Stimulated activated naive CD8-positive, alpha-beta T cell treated with anti-CD3 and anti-CD28 coated beads, Interleukin-15, amount 100 ng/mL, for 72 hours (primary cell): ENCODE measurements at regions not wholly inside any gene's neighbourhood (a gene's known extent, or its start where the extent isn't known, plus 50 kb on each side); places are given as distances from the start of the nearest gene placed in this dataset.

ENCODE experiments used
- ATAC-seq: fragments of 150-1000 bp; cut with Tn5 transposase; 2 replicates; pipeline ENCODE4 v1.10.0; 2021; ENCODE audit warnings: mild to moderate bottlenecking, moderate library complexity
- DNase-seq, 2 donors: peaks; one replicate each; pipeline ENCODE4 v3.0.0; 2021 to 2022
- H3K27ac Mint-ChIP-seq, 2 donors: one replicate each; pipeline ENCODE4 v1.8.0; 2022; ENCODE audit warnings: mild to moderate bottlenecking in 2 of 2, mixed read lengths in 2 of 2, moderate library complexity in 2 of 2
- H3K27me3 Mint-ChIP-seq: one replicate; pipeline ENCODE4 v1.8.0; 2022; ENCODE audit warnings: mixed read lengths
- H3K4me1 Mint-ChIP-seq: one replicate; pipeline ENCODE4 v1.8.0; 2022; ENCODE audit warnings: mild to moderate bottlenecking, mixed read lengths
- H3K4me3 Mint-ChIP-seq, 2 donors: one replicate each; pipeline ENCODE4 v1.8.0; 2022; ENCODE audit warnings: mild to moderate bottlenecking in 2 of 2, mixed read lengths in 2 of 2, moderate library complexity in 1 of 2
- H3K9me3 Mint-ChIP-seq, 2 donors: one replicate each; pipeline ENCODE4 v1.8.0; 2022; ENCODE audit warnings: mixed read lengths in 2 of 2

DNA sequence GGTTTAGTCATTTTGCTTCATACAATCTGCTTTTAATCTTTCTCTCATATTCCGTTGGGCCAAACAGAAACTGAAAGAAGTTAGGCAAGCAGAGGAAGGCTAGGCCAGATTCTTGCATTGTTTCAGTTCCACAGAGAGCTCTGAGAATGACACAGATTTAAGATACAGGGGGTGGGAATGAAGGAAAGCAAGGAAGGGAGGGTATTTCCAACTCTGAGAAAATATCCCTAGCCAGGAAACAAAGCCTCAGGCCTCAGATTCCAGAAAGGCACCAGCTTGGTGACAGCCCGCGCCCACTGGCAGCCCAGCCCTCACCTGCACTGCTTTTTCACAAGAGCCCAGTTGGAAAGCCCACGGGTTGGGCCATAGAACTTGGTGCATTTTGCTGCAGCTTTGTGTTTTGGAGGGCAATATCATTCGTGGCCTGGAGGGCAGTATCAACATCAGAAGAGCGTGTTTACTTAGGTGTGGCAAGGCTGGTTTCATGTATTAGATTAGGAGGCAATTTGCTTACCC is 63.5 kb downstream of the ENC1 start:
- H3K4me1 Mint-ChIP-seq, result peaks cover 38% of the 10 kb centered on the region
- DNase-seq (peak in 1 of 2 donors; percentile 7), ATAC-seq (no peak)
- no peaks in the 10 kb centered on the region for H3K9me3 Mint-ChIP-seq
- H3K27ac Mint-ChIP-seq, result peak overlapping the region in 1 of 2 donors; percentile 54
- peaks cover under 1% of the 10 kb centered on the region for H3K27me3 Mint-ChIP-seq
- peak overlapping the region; percentile 8 to 34 for H3K4me3 Mint-ChIP-seq

DNA sequence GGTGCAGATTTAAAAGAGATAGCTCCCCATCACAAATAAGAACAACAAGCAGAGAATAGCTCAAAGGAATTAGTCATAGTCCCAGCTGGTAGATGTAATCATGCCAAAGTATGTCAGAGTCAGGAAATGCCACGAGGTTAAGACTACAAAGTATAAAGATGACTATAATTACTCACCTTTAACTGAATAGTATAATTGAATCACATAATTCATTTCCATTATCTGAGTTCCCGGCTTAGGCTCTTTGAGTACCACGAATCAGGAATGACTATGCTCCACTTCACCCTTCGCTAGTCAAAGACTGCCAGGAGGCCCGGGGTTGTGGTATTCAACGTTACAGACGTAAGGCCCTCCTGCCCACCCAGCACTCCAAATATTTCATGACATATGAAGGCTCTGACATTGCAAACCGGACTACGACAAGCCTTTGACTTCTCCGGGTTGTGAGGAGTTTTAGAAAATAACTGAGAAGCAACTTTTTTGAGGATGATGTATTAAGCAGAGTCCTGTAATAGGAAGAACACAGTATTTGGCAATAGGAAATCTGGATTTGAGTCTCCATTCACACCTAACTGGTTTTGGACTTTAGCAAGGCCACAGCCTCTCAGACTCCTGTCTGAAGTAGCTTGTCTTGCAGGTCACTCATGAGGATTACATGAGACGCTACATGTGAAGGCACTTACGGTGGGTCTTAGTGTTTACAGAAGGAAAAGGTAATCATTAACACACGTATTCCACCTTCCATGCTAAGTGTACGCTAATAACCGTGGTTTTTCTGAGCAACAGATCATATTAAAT is 64.6 kb downstream of the ENC1 start:
- H3K27ac Mint-ChIP-seq, result peak overlapping the region; percentile 80 to 83
- ATAC-seq (peak; percentile 58), DNase-seq (no peak)
- H3K4me1 Mint-ChIP-seq, result peaks cover 38% of the 10 kb centered on the region
- H3K27me3 Mint-ChIP-seq, result peaks cover 6% of the 10 kb centered on the region
- peak overlapping the region; percentile 26 to 30 for H3K4me3 Mint-ChIP-seq
- peaks cover 3 to 5% of the 10 kb centered on the region in 2 donors for H3K9me3 Mint-ChIP-seq

DNA sequence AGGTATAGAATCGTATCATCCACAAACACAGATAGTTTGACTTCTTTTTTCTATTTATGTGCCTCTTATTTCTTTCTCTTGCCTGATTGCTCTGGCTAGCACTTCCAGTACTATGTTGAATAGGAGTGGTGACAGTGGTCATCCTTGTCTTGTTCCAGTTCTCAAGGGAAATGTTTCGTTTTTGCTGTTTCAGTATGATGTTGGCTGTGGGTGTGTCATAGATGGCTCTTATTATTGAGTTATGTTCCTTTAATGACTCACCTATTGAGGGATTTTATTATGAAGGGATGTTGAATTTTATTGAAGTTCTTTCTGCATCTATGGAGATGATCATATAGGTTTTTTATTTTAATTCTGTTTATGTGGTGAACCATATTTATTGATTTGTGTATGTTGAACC is 70.3 kb downstream of the ENC1 start:
- Mint-ChIP-seq H3K9me3 (peaks cover 13 to 20% of the 10 kb centered on the region in 2 donors), H3K4me3 (no peak overlapping the region), H3K4me1 (peaks cover 8% of the 10 kb centered on the region), H3K27ac (no peak overlapping the region), H3K27me3 (peaks cover 6% of the 10 kb centered on the region)
- DNase-seq (no peak), ATAC-seq (peak; percentile 48)

DNA sequence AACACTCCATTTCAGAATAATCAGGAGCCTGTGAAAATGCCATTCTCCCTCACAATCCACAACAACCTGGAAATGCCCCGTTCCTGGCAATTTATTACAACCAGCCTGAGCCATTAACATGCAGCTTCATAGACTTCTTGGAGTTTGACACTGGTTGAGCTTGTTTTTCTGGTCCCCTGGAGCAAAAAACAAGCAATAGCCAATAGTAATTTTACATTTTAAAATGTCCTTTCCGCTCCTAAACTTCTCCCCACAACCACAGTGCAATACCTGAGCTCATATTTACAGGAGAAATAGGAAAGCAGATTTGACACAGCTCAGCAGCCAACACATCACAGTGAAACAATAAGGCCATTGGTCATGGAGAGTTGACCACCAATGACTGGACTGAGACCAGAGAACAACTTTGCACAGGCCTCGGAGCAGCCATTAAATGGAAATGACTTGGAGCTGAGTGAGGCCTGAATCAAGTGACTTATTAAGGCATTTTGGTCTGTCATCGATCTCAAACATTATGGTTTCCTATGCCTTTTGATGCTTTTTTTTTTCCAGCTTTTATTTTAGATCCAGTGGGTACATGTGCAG is 73.0 kb downstream of the ENC1 start:
- Mint-ChIP-seq H3K4me1 (peaks cover 8% of the 10 kb centered on the region), H3K27me3 (peaks cover 6% of the 10 kb centered on the region), H3K4me3 (no peak overlapping the region), H3K9me3 (peaks cover 13 to 20% of the 10 kb centered on the region in 2 donors), H3K27ac (no peak overlapping the region)
- DNase-seq (no peak), ATAC-seq (no peak)

DNA sequence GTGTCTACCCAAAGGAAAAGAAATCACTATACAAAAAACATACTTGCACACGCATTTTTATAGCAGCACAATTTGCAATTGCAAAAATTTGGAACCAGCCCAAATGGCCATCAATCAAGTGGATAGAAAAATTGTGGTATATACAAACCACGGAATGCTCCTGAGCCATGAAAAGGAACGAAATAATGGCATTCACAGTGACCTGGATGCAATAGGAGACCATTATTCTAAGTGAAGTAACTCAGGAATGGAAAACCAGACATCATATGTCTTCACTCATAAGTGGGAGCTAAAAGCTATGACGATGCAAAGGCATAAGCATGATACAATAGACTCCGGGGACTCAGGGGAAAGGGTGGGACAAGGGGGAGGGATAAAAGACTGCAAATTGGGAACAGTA is 78.4 kb downstream of the ENC1 start:
- Mint-ChIP-seq H3K4me1 (no peaks in the 10 kb centered on the region), H3K27ac (no peak overlapping the region), H3K9me3 (no peaks in the 10 kb centered on the region), H3K27me3 (peaks cover 19% of the 10 kb centered on the region), H3K4me3 (no peak overlapping the region)
- DNase-seq (no peak), ATAC-seq (no peak)

DNA sequence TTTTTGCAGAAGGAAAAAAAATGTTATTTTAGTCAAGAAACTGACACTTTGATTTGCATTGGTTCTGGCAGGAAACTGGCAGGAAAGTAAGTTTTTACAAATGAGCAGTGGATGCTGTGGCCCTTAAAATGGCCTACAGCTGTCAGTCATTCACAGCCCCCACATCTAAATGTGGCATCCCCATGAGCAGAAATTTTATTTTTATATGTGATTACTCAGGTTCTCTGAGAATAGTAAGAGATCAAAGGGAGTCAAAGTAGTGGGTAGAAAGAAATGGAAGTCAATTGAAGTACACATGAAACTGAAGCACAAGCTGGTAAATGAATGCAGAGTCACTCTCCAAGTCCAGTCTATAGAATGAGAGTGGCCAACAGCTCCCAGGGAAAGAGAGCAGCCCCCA is 80.3 kb downstream of the ENC1 start:
- Mint-ChIP-seq H3K9me3 (no peaks in the 10 kb centered on the region), H3K27ac (no peak overlapping the region), H3K4me1 (no peaks in the 10 kb centered on the region), H3K4me3 (no peak overlapping the region), H3K27me3 (peaks cover 23% of the 10 kb centered on the region)
- DNase-seq (no peak), ATAC-seq (no peak)

DNA sequence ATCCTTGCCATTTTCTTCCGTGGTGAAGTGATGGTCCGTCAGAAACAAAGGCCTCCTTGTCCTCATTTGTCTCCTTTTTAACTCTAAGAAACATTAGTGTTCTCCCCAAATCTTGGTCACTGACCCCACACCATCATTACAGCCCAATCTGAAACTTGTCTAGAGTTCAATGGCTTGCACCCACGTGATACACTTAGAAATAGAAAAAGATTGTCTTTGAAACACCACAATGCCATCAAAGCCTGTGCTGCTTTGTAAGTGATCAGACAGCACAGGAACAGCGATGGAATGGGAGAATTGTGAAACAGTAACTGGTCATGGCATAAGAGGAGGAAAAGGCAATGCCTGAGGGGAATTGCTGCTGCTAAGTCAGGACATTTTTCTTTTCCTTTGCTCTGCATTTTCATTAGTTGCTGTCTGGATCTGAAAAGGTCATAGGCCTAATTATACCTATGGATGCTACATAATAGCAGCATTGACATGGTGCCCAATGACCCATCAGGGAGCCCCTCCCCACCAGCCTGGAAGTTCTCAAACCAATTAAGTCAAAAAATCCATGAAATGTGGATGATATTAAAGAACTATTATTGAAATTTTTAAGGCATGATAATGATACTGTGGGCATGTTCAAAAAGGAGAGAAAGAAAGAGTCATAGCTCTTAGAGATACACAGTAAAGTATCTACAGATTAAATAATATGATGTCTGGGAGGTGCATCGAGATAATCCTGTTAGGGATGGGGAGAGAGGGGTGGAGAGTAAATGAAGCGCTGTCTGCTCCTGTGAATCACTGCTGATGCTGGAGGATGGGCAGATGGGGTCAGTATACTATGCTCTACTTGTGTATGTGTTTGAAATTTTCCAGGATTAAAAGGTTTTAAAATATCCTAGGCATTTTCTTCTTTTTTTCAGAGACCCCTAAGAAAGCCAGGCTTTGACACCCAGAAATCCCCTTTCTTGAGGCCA is 83.6 kb downstream of the ENC1 start:
- H3K27me3 Mint-ChIP-seq, result peaks cover 29% of the 10 kb centered on the region
- H3K4me3 Mint-ChIP-seq, result no peak overlapping the region
- DNase-seq, result no peak
- peaks cover 0 to 7% of the 10 kb centered on the region in 2 donors for H3K9me3 Mint-ChIP-seq
- ATAC-seq, result no peak
- H3K27ac Mint-ChIP-seq, result no peak overlapping the region
- H3K4me1 Mint-ChIP-seq, result no peaks in the 10 kb centered on the region

DNA sequence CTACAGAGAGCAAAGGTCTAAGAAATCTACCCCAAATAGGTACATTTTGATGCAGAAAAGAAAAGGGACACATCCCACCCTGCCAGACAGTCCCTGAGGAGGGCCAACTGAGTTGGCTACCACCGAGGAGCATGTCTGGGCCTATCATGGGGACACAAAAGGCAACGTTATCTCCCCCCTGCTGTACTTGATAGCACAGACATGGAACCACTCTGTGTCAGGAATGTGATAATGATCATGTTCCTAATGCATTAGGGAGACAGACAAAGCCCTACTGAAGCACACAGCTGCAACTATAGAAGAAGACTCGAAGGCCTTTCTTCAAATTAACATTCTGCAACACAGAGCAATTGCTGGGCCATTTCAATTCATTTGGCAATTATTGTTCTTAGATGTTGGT is 84.5 kb downstream of the ENC1 start:
- Mint-ChIP-seq H3K9me3 (peaks cover 0 to 7% of the 10 kb centered on the region in 2 donors), H3K4me3 (no peak overlapping the region), H3K27ac (no peak overlapping the region), H3K27me3 (peaks cover 23% of the 10 kb centered on the region), H3K4me1 (no peaks in the 10 kb centered on the region)
- DNase-seq (no peak), ATAC-seq (no peak)

DNA sequence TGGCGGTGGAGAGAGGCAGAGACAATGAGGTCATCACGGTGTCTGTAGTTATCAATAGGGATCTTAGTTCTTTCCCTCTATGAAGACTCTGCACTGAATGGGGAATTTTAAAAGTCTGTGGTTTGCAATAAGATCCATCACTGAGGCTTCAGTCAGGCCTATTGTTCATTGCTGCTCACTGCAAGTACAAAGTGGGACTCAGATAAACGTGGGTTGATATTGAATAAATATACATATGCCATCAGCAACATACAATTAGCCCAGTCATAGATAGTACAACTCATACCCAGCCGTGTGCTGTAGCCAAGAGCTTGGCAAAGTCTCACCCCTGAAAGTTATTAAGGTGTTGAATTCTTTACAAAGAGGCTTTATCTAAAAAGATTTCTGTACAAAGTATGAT is 88.4 kb downstream of the ENC1 start:
- no peak for DNase-seq
- H3K27me3 Mint-ChIP-seq, result peaks cover 13% of the 10 kb centered on the region
- no peak overlapping the region for H3K27ac Mint-ChIP-seq
- no peaks in the 10 kb centered on the region for H3K4me1 Mint-ChIP-seq
- H3K4me3 Mint-ChIP-seq, result no peak overlapping the region
- no peak for ATAC-seq
- peaks cover 0 to 7% of the 10 kb centered on the region in 2 donors for H3K9me3 Mint-ChIP-seq

DNA sequence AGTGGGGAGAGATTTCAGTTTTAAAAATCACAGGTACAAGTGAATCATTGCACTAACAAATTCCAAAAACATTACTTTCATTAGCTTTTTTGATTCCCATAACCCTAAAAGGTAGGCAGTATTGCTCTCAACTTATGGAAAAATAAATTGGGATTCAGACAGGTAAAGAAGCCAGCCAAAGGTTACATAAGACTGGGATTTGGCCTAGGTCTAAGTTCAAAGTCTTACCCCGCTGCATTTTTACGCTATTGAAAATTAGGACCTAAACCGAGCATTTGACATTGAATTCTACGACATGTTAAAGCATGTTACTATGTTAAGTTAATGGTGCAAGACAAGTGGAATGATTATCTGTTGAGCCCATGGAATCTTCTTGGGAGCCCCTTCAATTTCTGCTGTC is 89.6 kb downstream of the ENC1 start:
- Mint-ChIP-seq H3K27ac (no peak overlapping the region), H3K27me3 (peaks cover 13% of the 10 kb centered on the region), H3K4me3 (no peak overlapping the region), H3K4me1 (no peaks in the 10 kb centered on the region), H3K9me3 (peaks cover 0 to 7% of the 10 kb centered on the region in 2 donors)
- ATAC-seq (no peak), DNase-seq (no peak)

DNA sequence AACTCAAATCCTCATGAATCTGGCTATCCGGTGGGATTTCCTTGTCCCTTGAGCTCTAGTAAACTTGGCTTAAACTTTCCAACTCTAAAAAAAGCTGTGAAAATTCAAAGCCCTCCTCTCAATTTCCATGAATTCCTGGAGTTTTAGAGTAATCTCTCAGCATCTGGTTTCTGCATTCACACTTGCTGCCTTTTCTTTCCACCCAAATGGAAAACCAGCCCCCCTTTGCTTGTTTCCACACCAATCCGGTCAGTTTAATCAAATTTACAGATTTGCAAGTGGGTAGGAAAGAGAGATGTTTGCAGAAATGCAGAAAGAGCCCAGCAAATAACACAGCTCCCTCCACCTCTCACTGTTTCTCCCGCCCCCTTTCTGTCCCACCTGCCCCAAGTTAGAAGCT is 91.1 kb downstream of the ENC1 start:
- DNase-seq, result no peak
- Mint-ChIP-seq H3K27ac (no peak overlapping the region), H3K27me3 (peaks cover 7% of the 10 kb centered on the region), H3K9me3 (peaks cover 0 to 7% of the 10 kb centered on the region in 2 donors), H3K4me1 (no peaks in the 10 kb centered on the region), H3K4me3 (no peak overlapping the region)
- no peak for ATAC-seq

DNA sequence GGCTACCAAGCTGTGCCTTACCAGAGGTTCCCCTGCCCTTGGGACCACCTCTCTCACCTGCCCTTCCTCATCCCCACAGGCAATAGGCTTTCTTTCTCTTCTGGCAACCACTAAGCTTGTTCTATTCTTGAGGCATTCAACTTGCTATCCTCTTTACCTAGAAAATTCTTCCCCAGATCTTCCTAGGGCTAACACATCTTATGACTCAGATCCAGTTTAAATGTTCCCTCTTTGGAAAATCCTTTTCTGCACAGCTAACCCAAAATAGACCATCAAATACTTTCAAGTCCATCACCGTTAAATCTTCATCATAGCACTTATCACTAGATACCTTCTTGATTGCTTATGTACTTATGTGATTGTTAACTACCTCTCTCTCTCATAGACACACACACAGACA is 93.7 kb downstream of the ENC1 start:
- ATAC-seq, result no peak
- H3K27ac Mint-ChIP-seq, result no peak overlapping the region
- no peak overlapping the region for H3K4me3 Mint-ChIP-seq
- H3K27me3 Mint-ChIP-seq, result peaks cover 21% of the 10 kb centered on the region
- H3K9me3 Mint-ChIP-seq, result no peaks in the 10 kb centered on the region
- no peak for DNase-seq
- no peaks in the 10 kb centered on the region for H3K4me1 Mint-ChIP-seq

DNA sequence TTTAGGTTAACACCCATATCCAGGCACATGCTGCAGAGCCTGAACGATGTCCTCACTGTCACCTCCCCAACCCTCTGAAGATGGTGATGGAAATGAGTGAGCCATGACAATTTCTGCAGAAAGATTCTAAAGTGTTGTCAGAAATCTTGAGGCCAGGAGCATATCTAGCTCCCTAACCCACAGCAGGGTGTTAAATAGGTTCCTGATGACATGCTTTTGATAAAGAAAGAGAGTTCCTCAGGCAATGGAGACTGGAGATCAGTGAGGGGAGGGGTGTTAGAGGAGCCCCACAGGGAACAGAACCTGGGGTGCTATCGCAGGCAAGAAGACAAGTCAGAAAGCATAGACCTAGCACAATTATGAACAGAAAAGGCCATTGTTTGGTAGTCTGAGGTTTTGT is 95.7 kb downstream of the ENC1 start:
- no peaks in the 10 kb centered on the region for H3K4me1 Mint-ChIP-seq
- H3K27me3 Mint-ChIP-seq, result peaks cover 21% of the 10 kb centered on the region
- H3K4me3 Mint-ChIP-seq, result no peak overlapping the region
- DNase-seq, result no peak
- no peak overlapping the region for H3K27ac Mint-ChIP-seq
- no peak for ATAC-seq
- no peaks in the 10 kb centered on the region for H3K9me3 Mint-ChIP-seq

DNA sequence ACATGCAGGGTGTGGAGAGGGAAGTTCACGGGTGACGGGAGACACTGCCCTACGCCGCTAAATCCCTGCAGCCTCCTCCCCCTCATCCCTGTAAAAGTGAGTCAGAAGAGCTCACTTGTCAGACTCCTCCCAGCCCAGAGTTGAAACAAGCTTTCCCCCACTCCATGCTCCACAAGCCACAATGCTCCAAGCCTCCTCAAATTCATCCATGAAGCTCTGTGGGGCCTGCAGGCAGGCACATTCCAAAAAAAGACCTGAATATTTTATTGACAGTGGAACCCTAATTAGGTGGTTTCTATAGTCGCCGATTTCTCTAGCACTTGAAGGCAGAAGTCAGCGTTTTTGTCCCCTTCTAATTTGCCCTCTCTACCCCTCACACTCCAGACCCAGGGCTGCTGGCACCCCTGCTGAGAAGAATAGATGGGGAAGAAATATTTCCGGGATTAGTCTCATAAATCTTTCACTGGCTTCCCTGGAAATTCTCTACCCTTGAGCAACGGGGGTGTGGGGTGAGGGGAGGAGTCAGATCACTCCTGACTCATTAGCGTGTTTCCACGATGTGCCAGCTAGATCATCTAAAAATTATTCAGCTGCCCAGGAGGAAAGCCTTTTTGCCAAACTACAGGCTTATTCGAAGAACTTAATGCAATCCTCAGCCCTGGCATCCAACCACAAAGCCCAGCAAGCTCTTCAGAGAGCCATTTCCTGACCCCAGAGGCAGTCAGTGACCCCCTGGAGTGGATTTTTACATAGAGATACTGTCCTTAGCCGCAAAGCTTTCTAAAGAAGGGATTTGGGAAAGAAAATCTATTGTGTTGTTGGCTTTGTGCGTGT is 97.1 kb downstream of the ENC1 start:
- H3K9me3 Mint-ChIP-seq, result no peaks in the 10 kb centered on the region
- H3K27me3 Mint-ChIP-seq, result peaks cover 21% of the 10 kb centered on the region
- H3K4me3 Mint-ChIP-seq, result no peak overlapping the region
- no peak for ATAC-seq
- H3K27ac Mint-ChIP-seq, result no peak overlapping the region
- no peaks in the 10 kb centered on the region for H3K4me1 Mint-ChIP-seq
- no peak for DNase-seq

DNA sequence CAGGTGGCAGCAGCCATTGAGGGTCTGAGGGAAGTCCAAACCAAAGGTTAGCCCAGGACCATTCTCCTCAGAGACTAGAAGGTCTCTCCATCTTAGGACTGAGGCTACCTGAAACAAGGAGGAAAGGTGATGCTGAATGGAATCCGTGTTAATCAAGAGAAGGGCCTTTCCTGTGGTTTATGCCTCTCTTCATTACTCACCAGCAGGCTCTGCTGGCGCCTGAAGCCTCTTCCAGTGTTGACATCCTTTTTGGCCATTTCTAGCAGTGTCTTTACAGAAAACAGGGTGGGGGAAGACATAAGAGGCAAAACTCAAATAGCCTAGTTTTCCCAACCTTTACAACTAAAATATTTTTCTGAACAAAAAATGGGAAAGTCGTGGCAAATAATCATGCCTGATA is 98.0 kb downstream of the ENC1 start:
- H3K4me1 Mint-ChIP-seq, result no peaks in the 10 kb centered on the region

More for the DNA sequence above, 98.0 kb downstream of the ENC1 start:
- no peak for ATAC-seq
- no peak overlapping the region for H3K4me3 Mint-ChIP-seq
- no peak for DNase-seq
- H3K27ac Mint-ChIP-seq, result no peak overlapping the region
- no peaks in the 10 kb centered on the region for H3K9me3 Mint-ChIP-seq
- H3K27me3 Mint-ChIP-seq, result peaks cover 21% of the 10 kb centered on the region
